ENCODE measurements at regions not wholly inside any gene's neighbourhood (a gene's known extent, or its start where the extent isn't known, plus 50 kb on each side); places are given as distances from the start of the nearest gene placed in this dataset.

DNA sequence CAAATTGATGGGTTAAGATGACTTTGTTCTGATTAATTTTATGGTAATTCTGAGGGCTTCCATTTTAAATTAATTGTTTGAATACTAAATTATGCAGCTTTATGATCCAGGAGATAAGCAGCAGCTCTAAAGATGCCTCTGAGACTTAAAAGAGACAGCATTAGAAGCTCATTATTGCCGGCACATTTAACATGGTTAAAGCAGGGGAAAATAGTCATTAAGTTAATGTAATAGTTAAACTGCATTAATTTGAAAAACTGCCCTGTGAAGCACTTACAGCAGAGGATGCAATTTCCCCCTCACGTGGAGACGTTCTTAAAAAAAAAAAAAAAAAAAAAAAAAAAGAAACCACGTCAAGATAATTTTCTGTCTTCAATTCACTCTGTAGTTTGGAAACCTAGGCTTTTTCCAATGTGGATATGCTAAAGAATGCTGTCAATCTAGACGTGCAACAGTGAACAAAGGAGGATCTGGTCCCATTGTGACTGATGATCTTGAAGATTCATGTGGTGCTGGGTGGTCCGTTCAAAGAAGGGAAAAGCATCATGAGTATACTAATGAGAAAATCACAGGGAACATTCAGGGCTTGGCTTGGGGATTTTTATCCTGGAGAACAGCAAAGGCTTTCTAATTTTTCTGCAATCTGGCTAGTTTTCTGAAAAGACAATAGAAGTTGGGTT, 440.6 kb upstream of the HS3ST1 start:
- H3K9ac ChIP-seq (ENCODE audit: insufficient read depth in 1 of 2, low read depth in 2 of 2, low read length in 2 of 2), result no peak overlapping the region
- POLR2A ChIA-PET, result interaction anchor here (0.6 kb wide), 1 partner anchor 736 kb away, joined by 3 read pairs; no protein-coding TSS in a partner anchor
- H4K20me1 ChIP-seq (replicated peaks; ENCODE audit: control insufficient read depth, insufficient read depth, low read length), result no peaks in the 10 kb centered on the region
- no peaks in the 10 kb centered on the region for H3K79me2 ChIP-seq (ENCODE audit: control insufficient read depth, insufficient read depth, low read length)
- intact Hi-C loops (cut with micrococcal nuclease), result no loop called here
- H3K36me3 ChIP-seq (ENCODE audit: control insufficient read depth, insufficient read depth, low read length), result no peaks in the 10 kb centered on the region
- H3K27ac ChIP-seq (ENCODE audit: extremely low read depth, low read depth, low read length), result no peak overlapping the region
- FAIRE-seq (no peak), DNase-seq (ENCODE audit: extremely low read depth in 1 of 4, low spot score in 3 of 4) (no peak), ATAC-seq (no peak)
- no peaks in the 10 kb centered on the region for H3K9me1 ChIP-seq (ENCODE audit: control insufficient read depth, insufficient read depth, low read length)
- CTCF ChIA-PET (ENCODE audit: low intra/inter-chr PET ratio), result no interaction called here
- TF ChIP-seq FOXK2 (conservative IDR thresholded peaks at IDR 0.05 in 1 of 2, IDR thresholded peaks at IDR 0.05 in 1 of 2; ENCODE audit: low read depth in 2 of 2), result no peak
- TF ChIP-seq RBM15 (IDR thresholded peaks at IDR 0.05; ENCODE audit: insufficient read depth, low read length), result no peak
- TF ChIP-seq PURB (CRISPR knock-in tag; IDR thresholded peaks at IDR 0.05; ENCODE audit: low read depth), result no peak
- TF ChIP-seq TSC22D4 (tag; IDR thresholded peaks at IDR 0.05), result no peak
- no peak for TF ChIP-seq FOXA3 (CRISPR knock-in tag; conservative IDR thresholded peaks at IDR 0.05 in 1 of 2, IDR thresholded peaks at IDR 0.05 in 1 of 2)
- TF ChIP-seq TAF1 (IDR thresholded peaks at IDR 0.05; ENCODE audit: control insufficient read depth, extremely low read depth, insufficient read depth, low read length, severe bottlenecking), result no peak
- TF ChIP-seq RFX7 (CRISPR knock-in tag; IDR thresholded peaks at IDR 0.05), result no peak
- no peak for TF ChIP-seq PCBP2 (IDR thresholded peaks at IDR 0.05; ENCODE audit: low read depth, low read length, poor library complexity, severe bottlenecking)
- TF ChIP-seq, protein P1, sequence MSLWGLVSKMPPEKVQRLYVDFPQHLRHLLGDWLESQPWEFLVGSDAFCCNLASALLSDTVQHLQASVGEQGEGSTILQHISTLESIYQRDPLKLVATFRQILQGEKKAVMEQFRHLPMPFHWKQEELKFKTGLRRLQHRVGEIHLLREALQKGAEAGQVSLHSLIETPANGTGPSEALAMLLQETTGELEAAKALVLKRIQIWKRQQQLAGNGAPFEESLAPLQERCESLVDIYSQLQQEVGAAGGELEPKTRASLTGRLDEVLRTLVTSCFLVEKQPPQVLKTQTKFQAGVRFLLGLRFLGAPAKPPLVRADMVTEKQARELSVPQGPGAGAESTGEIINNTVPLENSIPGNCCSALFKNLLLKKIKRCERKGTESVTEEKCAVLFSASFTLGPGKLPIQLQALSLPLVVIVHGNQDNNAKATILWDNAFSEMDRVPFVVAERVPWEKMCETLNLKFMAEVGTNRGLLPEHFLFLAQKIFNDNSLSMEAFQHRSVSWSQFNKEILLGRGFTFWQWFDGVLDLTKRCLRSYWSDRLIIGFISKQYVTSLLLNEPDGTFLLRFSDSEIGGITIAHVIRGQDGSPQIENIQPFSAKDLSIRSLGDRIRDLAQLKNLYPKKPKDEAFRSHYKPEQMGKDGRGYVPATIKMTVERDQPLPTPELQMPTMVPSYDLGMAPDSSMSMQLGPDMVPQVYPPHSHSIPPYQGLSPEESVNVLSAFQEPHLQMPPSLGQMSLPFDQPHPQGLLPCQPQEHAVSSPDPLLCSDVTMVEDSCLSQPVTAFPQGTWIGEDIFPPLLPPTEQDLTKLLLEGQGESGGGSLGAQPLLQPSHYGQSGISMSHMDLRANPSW (CRISPR knock-in tag; IDR thresholded peaks at IDR 0.05), result no peak
- TF ChIP-seq, protein P2, sequence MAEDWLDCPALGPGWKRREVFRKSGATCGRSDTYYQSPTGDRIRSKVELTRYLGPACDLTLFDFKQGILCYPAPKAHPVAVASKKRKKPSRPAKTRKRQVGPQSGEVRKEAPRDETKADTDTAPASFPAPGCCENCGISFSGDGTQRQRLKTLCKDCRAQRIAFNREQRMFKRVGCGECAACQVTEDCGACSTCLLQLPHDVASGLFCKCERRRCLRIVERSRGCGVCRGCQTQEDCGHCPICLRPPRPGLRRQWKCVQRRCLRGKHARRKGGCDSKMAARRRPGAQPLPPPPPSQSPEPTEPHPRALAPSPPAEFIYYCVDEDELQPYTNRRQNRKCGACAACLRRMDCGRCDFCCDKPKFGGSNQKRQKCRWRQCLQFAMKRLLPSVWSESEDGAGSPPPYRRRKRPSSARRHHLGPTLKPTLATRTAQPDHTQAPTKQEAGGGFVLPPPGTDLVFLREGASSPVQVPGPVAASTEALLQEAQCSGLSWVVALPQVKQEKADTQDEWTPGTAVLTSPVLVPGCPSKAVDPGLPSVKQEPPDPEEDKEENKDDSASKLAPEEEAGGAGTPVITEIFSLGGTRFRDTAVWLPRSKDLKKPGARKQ (CRISPR knock-in tag; IDR thresholded peaks at IDR 0.05), result no peak
- no peak for TF ChIP-seq ZSCAN32 (CRISPR knock-in tag; IDR thresholded peaks at IDR 0.05)
- TF ChIP-seq JUN (IDR thresholded peaks at IDR 0.05; ENCODE audit: borderline replicate concordance, low read depth, low read length), result no peak
- no peak for TF ChIP-seq JUN (CRISPR knock-in tag; IDR thresholded peaks at IDR 0.05; ENCODE audit: borderline replicate concordance)
- TF ChIP-seq ZNF384 (IDR thresholded peaks at IDR 0.05; ENCODE audit: low read depth, low read length), result no peak
- TF ChIP-seq HNRNPUL1 (IDR thresholded peaks at IDR 0.05; ENCODE audit: low read length), result no peak
- in situ Hi-C loops (cut with MboI), result no loop called here
- no peak overlapping the region for H3K4me3 ChIP-seq
- 0% methylated on average over 5 of the region's 6 CpGs for WGBS (ENCODE audit: insufficient coverage, low coverage, missing lambda C conversion rate)
- no peaks in the 10 kb centered on the region for H3K4me1 ChIP-seq (replicated peaks in 1 of 2; ENCODE audit: control insufficient read depth in 2 of 2, insufficient read depth in 2 of 2, low read length in 2 of 2)
- H3K4me2 ChIP-seq (ENCODE audit: insufficient read depth, low read length), result no peak overlapping the region
- no peak overlapping the region for H2AFZ ChIP-seq (ENCODE audit: low read depth, low read length)
- no peaks in the 10 kb centered on the region for H3K27me3 ChIP-seq (ENCODE audit: control insufficient read depth in 2 of 2, insufficient read depth in 2 of 2, low read length in 2 of 2)
- BruUV-seq (replicated peaks), result no TSS peak
- H3K9me3 ChIP-seq (replicated peaks; ENCODE audit: control insufficient read depth, insufficient read depth, low read depth, low read length), result no peaks in the 10 kb centered on the region

Measured in K562 (cell line).